ENCODE measurements at regions not wholly inside any gene's neighbourhood (a gene's known extent, or its start where the extent isn't known, plus 50 kb on each side); places are given as distances from the start of the nearest gene placed in this dataset.

DNA sequence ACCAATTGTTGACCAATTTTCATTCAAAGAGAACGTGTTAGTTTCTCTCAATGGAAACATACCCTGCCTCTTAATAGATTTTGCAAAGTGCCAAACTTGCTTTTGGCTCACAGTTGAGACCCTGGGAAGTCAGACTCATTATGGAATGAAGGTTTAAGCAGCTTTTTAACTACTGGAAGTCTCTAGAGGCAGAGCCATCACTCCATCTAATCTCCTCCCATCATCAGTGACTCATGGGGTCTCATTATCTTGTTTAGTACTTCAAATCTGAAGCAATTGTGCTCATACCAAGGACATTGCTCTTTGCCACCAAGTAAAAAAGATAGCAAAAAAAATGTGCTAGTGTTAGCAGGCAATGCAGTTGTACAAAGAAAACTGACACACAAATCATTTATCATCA, 537.1 kb upstream of the LRRC4C start:
- ATAC-seq (no peak), DNase-seq (no peak)
- intact Hi-C loops (cut with DNase I; ENCODE audit: low total_unique reads) = no loop called here
- Histone ChIP-seq H3K27me3 (no peaks in the 10 kb centered on the region), H3K9me3 (no peaks in the 10 kb centered on the region), H3K4me1 (no peaks in the 10 kb centered on the region), H3K27ac (no peak overlapping the region), H3K36me3 (no peaks in the 10 kb centered on the region), H3K4me3 (no peak overlapping the region)
- in situ Hi-C loops (cut with MboI; ENCODE audit: low sequenced_read_pairs in 4 of 4) = no loop called here
- TF ChIP-seq POLR2A (IDR thresholded peaks at IDR 0.05) = no peak
- TF ChIP-seq, protein P1, sequence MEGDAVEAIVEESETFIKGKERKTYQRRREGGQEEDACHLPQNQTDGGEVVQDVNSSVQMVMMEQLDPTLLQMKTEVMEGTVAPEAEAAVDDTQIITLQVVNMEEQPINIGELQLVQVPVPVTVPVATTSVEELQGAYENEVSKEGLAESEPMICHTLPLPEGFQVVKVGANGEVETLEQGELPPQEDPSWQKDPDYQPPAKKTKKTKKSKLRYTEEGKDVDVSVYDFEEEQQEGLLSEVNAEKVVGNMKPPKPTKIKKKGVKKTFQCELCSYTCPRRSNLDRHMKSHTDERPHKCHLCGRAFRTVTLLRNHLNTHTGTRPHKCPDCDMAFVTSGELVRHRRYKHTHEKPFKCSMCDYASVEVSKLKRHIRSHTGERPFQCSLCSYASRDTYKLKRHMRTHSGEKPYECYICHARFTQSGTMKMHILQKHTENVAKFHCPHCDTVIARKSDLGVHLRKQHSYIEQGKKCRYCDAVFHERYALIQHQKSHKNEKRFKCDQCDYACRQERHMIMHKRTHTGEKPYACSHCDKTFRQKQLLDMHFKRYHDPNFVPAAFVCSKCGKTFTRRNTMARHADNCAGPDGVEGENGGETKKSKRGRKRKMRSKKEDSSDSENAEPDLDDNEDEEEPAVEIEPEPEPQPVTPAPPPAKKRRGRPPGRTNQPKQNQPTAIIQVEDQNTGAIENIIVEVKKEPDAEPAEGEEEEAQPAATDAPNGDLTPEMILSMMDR (IDR thresholded peaks at IDR 0.05 in 4 of 5, conservative IDR thresholded peaks at IDR 0.05 in 1 of 5) = no peak

DNA sequence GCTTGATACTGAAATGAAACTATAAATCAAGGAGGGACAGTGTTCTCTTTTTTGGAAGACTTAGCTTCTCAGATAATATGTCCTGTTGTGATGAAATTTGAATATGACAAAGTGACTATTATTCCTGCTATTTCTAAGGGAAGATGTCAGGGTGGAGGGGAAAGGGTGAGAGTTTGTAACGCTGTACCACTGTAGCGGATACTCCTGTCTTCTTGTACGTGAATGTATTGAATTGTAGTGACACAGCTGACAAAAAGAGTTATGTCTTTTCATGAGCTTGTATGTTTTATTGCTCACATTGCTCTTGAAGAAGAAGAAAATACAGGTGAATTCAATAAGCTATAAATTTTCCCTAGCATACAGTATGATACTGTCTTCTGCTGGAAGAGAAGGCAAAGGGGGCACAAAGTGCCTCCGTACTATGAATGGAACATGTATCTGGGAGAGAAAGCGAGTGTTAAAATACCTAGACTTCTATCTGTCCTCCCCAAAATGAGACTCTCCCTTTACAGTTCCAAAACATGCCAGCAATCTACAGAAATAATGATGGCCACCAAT, 538.5 kb upstream of the LRRC4C start:
- DNase-seq = no peak
- TF ChIP-seq POLR2A (IDR thresholded peaks at IDR 0.05) = no peak
- TF ChIP-seq, protein P1 (IDR thresholded peaks at IDR 0.05 in 4 of 5, conservative IDR thresholded peaks at IDR 0.05 in 1 of 5) = no peak
- H3K27ac ChIP-seq = no peak overlapping the region
- H3K9me3 ChIP-seq = no peaks in the 10 kb centered on the region
- no peak overlapping the region for H3K4me3 ChIP-seq
- no peaks in the 10 kb centered on the region for H3K27me3 ChIP-seq
- H3K4me1 ChIP-seq = no peaks in the 10 kb centered on the region
- in situ Hi-C loops (cut with MboI; ENCODE audit: low sequenced_read_pairs in 4 of 4) (no loop called here), intact Hi-C loops (cut with DNase I; ENCODE audit: low total_unique reads) (no loop called here)
- ATAC-seq = no peak
- H3K36me3 ChIP-seq = no peaks in the 10 kb centered on the region

DNA sequence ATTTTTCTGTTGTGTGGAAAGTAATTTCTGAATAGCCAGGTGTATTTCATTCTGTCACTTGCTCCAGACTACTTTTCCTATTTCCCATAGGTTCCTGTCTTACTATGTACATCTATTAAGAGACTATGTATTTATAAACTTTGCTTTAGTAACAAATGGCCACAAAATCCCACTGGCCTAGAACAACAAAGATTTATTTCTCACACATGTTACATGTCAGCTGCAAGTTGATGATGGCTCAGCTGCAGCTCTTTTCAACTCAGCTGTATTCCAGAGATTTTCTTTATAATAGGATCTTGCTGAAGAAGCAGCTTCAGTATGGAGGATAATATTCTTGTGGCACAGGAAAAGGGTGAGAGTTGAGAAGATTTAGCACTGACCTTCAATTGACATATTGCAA, 539.6 kb upstream of the LRRC4C start:
- Histone ChIP-seq H3K27ac (no peak overlapping the region), H3K36me3 (no peaks in the 10 kb centered on the region), H3K9me3 (no peaks in the 10 kb centered on the region), H3K4me1 (no peaks in the 10 kb centered on the region), H3K4me3 (no peak overlapping the region), H3K27me3 (no peaks in the 10 kb centered on the region)
- in situ Hi-C loops (cut with MboI; ENCODE audit: low sequenced_read_pairs in 4 of 4) = no loop called here
- ATAC-seq = no peak
- TF ChIP-seq, protein P1 (IDR thresholded peaks at IDR 0.05 in 4 of 5, conservative IDR thresholded peaks at IDR 0.05 in 1 of 5) = no peak
- TF ChIP-seq POLR2A (IDR thresholded peaks at IDR 0.05) = no peak
- intact Hi-C loops (cut with DNase I; ENCODE audit: low total_unique reads) = no loop called here
- no peak for DNase-seq

DNA sequence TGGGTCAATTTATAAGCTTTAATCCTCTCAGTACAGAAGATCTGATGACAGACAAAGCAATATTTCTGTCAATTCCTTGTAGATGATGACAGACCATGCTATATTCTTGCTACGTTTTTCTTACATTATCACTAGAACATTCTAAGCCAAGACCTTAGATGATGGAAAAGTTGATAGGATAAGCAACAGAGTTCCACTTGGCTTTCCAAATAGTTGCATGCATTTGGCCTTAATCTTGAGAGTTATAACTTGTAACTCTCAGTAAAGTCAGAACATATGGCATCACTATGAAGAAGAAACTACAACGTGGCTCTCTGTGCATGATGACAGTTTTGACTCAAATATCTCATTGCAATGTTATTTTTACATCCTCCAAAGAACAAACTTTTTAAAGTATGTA, 544.3 kb upstream of the LRRC4C start:
- ATAC-seq = no peak
- Histone ChIP-seq H3K27me3 (no peaks in the 10 kb centered on the region), H3K9me3 (no peaks in the 10 kb centered on the region), H3K4me1 (no peaks in the 10 kb centered on the region), H3K4me3 (no peak overlapping the region), H3K36me3 (no peaks in the 10 kb centered on the region), H3K27ac (no peak overlapping the region)
- no peak for DNase-seq
- in situ Hi-C loops (cut with MboI; ENCODE audit: low sequenced_read_pairs in 4 of 4) (no loop called here), intact Hi-C loops (cut with DNase I; ENCODE audit: low total_unique reads) (no loop called here)
- TF ChIP-seq, protein P1 (IDR thresholded peaks at IDR 0.05 in 4 of 5, conservative IDR thresholded peaks at IDR 0.05 in 1 of 5) = no peak
- no peak for TF ChIP-seq POLR2A (IDR thresholded peaks at IDR 0.05)

DNA sequence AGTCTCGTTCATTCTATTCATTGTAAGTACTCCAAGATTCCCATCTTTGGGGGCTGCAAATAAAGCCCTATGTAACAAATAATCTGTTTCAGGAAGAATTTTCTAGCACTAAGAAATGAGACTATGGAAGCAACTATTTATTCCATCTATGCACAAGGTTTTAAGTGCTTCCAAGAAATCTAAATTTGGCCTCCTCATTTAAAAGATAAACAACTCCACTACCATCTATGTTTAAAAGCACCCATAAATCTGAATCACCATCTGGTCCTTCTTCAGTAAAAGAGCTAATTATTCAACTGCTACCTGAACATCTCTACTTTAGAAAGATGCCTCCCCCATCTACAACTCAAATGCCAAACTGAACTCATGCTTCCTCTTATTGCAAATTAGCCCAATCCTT, 547.3 kb upstream of the LRRC4C start:
- no peak for ATAC-seq
- Histone ChIP-seq H3K9me3 (no peaks in the 10 kb centered on the region), H3K27ac (no peak overlapping the region), H3K4me3 (no peak overlapping the region), H3K36me3 (no peaks in the 10 kb centered on the region), H3K27me3 (no peaks in the 10 kb centered on the region), H3K4me1 (no peaks in the 10 kb centered on the region)
- in situ Hi-C loops (cut with MboI; ENCODE audit: low sequenced_read_pairs in 4 of 4) (no loop called here), intact Hi-C loops (cut with DNase I; ENCODE audit: low total_unique reads) (no loop called here)
- TF ChIP-seq POLR2A (IDR thresholded peaks at IDR 0.05) = no peak
- TF ChIP-seq, protein P1 (IDR thresholded peaks at IDR 0.05 in 4 of 5, conservative IDR thresholded peaks at IDR 0.05 in 1 of 5) = no peak
- no peak for DNase-seq
